K562 (cell line): ENCODE measurements at regions not wholly inside any gene's neighbourhood (a gene's known extent, or its start where the extent isn't known, plus 50 kb on each side); places are given as distances from the start of the nearest gene placed in this dataset.

Experiments used
- ATAC-seq: fragments of 200-7000 bp; cut with Tn5 transposase; 3 replicates; pipeline ENCODE4 v1.9.1; 2020; ENCODE audit warnings: moderate library complexity
- BruUV-seq: library from RNA; stranded (reverse); fragments of 400-500 nt; replicated peaks from 2 replicates; lab custom pipeline; 2021; lab: Mats Ljungman, UMichigan
- CTCF ChIA-PET: fragments of 300-600 bp; formaldehyde crosslinking; extraction: SDS; loops from one replicate; lab custom pipeline; 2021; ENCODE audit warnings: low intra/inter-chr PET ratio; lab: Yijun Ruan, JAX
- POLR2A ChIA-PET: fragments of 300-600, 350-650 bp; sonication (Branson Sonifier 250); formaldehyde crosslinking; extraction: SDS; loops from one replicate; lab custom pipeline; 2021; ENCODE audit warnings: antibody characterized with exemption, inconsistent platforms; lab: Yijun Ruan, JAX
- DNase-seq, 4 experiments: peaks; one replicate each; pipeline versions ENCODE4 v3.0.0 to v3.0.0-alpha.2; 2011 to 2018; ENCODE audit warnings: low spot score in 3 of 4, mixed read lengths in 3 of 4; ENCODE audit errors: extremely low read depth in 1 of 4
- FAIRE-seq: peaks from 2 replicates; lab custom pipeline; 2011; peaks lifted over from hg19 to GRCh38; lab: Jason Lieb, UNC
- H2AFZ ChIP-seq: 2 replicates; pipeline ENCODE4 v1.6.0; 2011; ENCODE audit warnings: low read depth, low read length, control low read depth, inconsistent platforms
- H3K27ac ChIP-seq: fragments of 200-600 bp; 3 replicates; pipeline ENCODE4 v1.8.0; 2011; ENCODE audit warnings: low read depth, mild to moderate bottlenecking, control low read depth, inconsistent platforms, low read length, moderate library complexity, mixed read lengths; ENCODE audit errors: extremely low read depth
- H3K27me3 ChIP-seq, 2 experiments: fragments of 300-600 bp in 1 of 2; 2 replicates in 1 of 2; 3 replicates in 1 of 2; pipeline versions ENCODE4 v1.6.0 to v1.8.0; 2011; ENCODE audit warnings: inconsistent platforms in 2 of 2, low read length in 2 of 2, mild to moderate bottlenecking in 1 of 2, mixed read lengths in 1 of 2, moderate library complexity in 1 of 2; ENCODE audit not compliant: control insufficient read depth in 2 of 2, insufficient read depth in 2 of 2
- H3K36me3 ChIP-seq: fragments of 300-600 bp; 3 replicates; pipeline ENCODE4 v1.8.0; 2011; ENCODE audit warnings: mild to moderate bottlenecking, low read length, inconsistent platforms; ENCODE audit not compliant: control insufficient read depth, insufficient read depth
- H3K4me1 ChIP-seq, 2 experiments: fragments of 200-600 bp in 1 of 2; replicated peaks in 1 of 2; 2 replicates in 1 of 2; 3 replicates in 1 of 2; pipeline versions ENCODE4 v1.5.1 to v1.8.0; 2011; ENCODE audit warnings: inconsistent platforms in 2 of 2, low read length in 2 of 2, mild to moderate bottlenecking in 1 of 2, mixed read lengths in 1 of 2, moderate library complexity in 1 of 2; ENCODE audit not compliant: control insufficient read depth in 2 of 2, insufficient read depth in 2 of 2
- H3K4me2 ChIP-seq: 2 replicates; pipeline ENCODE4 v1.6.1; 2011; ENCODE audit warnings: low read length, control low read depth, inconsistent platforms, mixed read lengths; ENCODE audit not compliant: insufficient read depth
- H3K4me3 ChIP-seq: fragments of 200-600 bp; sonication (generic), shearing (Covaris generic); 2 replicates; pipeline ENCODE4 v1.5.1; 2016; ENCODE audit warnings: control low read depth, inconsistent platforms
- H3K79me2 ChIP-seq: fragments of 200-600 bp; 3 replicates; pipeline ENCODE4 v1.8.0; 2011; ENCODE audit warnings: low read length, inconsistent platforms; ENCODE audit not compliant: control insufficient read depth, insufficient read depth
- H3K9ac ChIP-seq, 2 experiments: 2 replicates each; pipeline versions ENCODE4 v1.6.0 to v1.6.1; 2011; ENCODE audit warnings: low read depth in 2 of 2, low read length in 2 of 2, control low read depth in 1 of 2, inconsistent platforms in 1 of 2, mild to moderate bottlenecking in 1 of 2, mixed read lengths in 1 of 2; ENCODE audit not compliant: insufficient read depth in 1 of 2
- H3K9me1 ChIP-seq: one replicate; pipeline ENCODE4 v1.6.0; 2011; ENCODE audit warnings: inconsistent platforms, mild to moderate bottlenecking, low read length, moderate library complexity; ENCODE audit not compliant: control insufficient read depth, insufficient read depth
- H3K9me3 ChIP-seq: replicated peaks from 2 replicates; pipeline ENCODE4 v1.5.1; 2011; ENCODE audit warnings: low read depth, low read length, inconsistent platforms; ENCODE audit not compliant: control insufficient read depth, insufficient read depth
- H4K20me1 ChIP-seq: replicated peaks from 2 replicates; pipeline ENCODE4 v1.6.1; 2011; ENCODE audit warnings: low read length, inconsistent platforms, mixed read lengths; ENCODE audit not compliant: control insufficient read depth, insufficient read depth
- HDAC2 ChIP-seq: fragments of 450-650 bp; IDR thresholded peaks from 2 replicates; pipeline ENCODE4 v1.6.1; 2016; ENCODE audit warnings: mild to moderate bottlenecking
- JUND ChIP-seq, 2 experiments: IDR thresholded peaks; 2 replicates in 1 of 2; 3 replicates in 1 of 2; pipeline ENCODE4 v1.6.1; 2011; ENCODE audit warnings: borderline replicate concordance in 2 of 2, low read depth in 2 of 2, low read length in 2 of 2, improper control_type of control experiment in 1 of 2, missing biosample characterization in 1 of 2, missing genetic modification characterization in 1 of 2, missing genetic modification reagents in 1 of 2
- XRCC3 ChIP-seq: fragments of 450-650 bp; IDR thresholded peaks from 2 replicates; pipeline ENCODE4 v1.6.1; 2017; ENCODE audit warnings: mild to moderate bottlenecking, moderate library complexity
- WGBS: fragments of 100-300 bp; shearing (Covaris generic); methylation state at CpG from one replicate; pipeline ENCODE4 v1.1.6; 2016; ENCODE audit warnings: low coverage, mixed read lengths; ENCODE audit not compliant: insufficient coverage; ENCODE audit errors: missing lambda C conversion rate; 5-methylcytosine and 5-hydroxymethylcytosine counted together
- in situ Hi-C: fragments of 300-500 bp; cut with MboI; formaldehyde crosslinking; loops from 4 replicates; pipeline ENCODE4 v1.15.0; 2018; ENCODE audit warnings: inconsistent platforms, mixed read lengths
- intact Hi-C: fragments of 100-400 bp; cut with micrococcal nuclease; formaldehyde crosslinking; loops from 2 replicates; pipeline ENCODE4 v1.14.2; 2022
- TF ChIP-seq, protein P1 (sequence below): fragments of 200-800 bp; sonication (Bioruptor generic); IDR thresholded peaks from 2 replicates; pipeline ENCODE4 v1.6.1; 2016; ENCODE audit warnings: missing genetic modification characterization, missing compliant biosample characterization
- TF ChIP-seq, protein P2 (sequence below), 2 experiments: IDR thresholded peaks in 1 of 2; conservative IDR thresholded peaks in 1 of 2; 2 replicates each; pipeline ENCODE4 v1.6.1; 2016; ENCODE audit warnings: low read depth in 2 of 2, mild to moderate bottlenecking in 1 of 2, missing compliant biosample characterization in 1 of 2, missing genetic modification characterization in 1 of 2, moderate library complexity in 1 of 2
- TF ChIP-seq, protein P3 (sequence below): sonication (generic); formaldehyde crosslinking; IDR thresholded peaks from 2 replicates; pipeline ENCODE4 v1.8.0; 2023; ENCODE audit warnings: mild to moderate bottlenecking, missing genetic modification reagents
- TF ChIP-seq, protein P4 (sequence below), 2 experiments: fragments of 450-650 bp in 1 of 2; sonication (generic) in 1 of 2; formaldehyde crosslinking in 1 of 2; IDR thresholded peaks in 1 of 2; conservative IDR thresholded peaks in 1 of 2; 2 replicates each; pipeline versions ENCODE4 v1.6.1 to v1.8.1; 2016 to 2023; ENCODE audit warnings: mild to moderate bottlenecking in 2 of 2, moderate library complexity in 2 of 2, inconsistent platforms in 1 of 2, missing genetic modification reagents in 1 of 2

DNA sequence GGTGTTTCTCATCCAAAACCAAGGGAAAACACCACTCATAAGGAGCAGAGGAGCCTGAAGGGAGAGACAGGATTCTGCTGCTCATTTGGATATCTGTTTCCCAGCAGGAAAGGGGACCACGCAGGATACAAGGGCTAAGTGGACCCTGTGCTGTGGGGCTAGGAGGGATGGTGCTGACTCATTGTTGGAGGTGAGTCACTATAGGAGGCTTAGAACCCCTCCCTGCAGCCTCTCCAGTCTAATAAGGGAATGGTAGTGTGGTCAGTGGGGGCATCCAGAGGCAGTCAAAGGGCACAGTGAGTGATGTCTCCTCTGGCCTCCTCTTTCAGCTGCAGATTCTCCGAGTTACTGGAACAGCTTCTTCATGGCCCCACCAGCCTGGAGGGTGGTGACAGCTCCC, 442.3 kb downstream of the TUBA3C start:
- Histone ChIP-seq H3K27me3 (no peaks in the 10 kb centered on the region), H4K20me1 (no peaks in the 10 kb centered on the region), H3K4me3 (no peak overlapping the region), H3K27ac (no peak overlapping the region), H3K36me3 (no peaks in the 10 kb centered on the region), H3K9ac (no peak overlapping the region), H2AFZ (no peak overlapping the region), H3K4me2 (no peak overlapping the region), H3K4me1 (no peaks in the 10 kb centered on the region), H3K79me2 (no peaks in the 10 kb centered on the region), H3K9me1 (no peaks in the 10 kb centered on the region), H3K9me3 (no peaks in the 10 kb centered on the region)
- intact Hi-C loops = no loop called here
- ChIA-PET CTCF (no interaction called here), POLR2A (no interaction called here)
- in situ Hi-C loops = no loop called here
- BruUV-seq = no TSS peak
- ATAC-seq (peak; percentile 67), DNase-seq (peak in 3 of 4 experiments; percentile 5), FAIRE-seq (no peak)
- WGBS = 0% methylated on average over 2 of the region's 2 CpGs
- TF ChIP-seq, protein P1, sequence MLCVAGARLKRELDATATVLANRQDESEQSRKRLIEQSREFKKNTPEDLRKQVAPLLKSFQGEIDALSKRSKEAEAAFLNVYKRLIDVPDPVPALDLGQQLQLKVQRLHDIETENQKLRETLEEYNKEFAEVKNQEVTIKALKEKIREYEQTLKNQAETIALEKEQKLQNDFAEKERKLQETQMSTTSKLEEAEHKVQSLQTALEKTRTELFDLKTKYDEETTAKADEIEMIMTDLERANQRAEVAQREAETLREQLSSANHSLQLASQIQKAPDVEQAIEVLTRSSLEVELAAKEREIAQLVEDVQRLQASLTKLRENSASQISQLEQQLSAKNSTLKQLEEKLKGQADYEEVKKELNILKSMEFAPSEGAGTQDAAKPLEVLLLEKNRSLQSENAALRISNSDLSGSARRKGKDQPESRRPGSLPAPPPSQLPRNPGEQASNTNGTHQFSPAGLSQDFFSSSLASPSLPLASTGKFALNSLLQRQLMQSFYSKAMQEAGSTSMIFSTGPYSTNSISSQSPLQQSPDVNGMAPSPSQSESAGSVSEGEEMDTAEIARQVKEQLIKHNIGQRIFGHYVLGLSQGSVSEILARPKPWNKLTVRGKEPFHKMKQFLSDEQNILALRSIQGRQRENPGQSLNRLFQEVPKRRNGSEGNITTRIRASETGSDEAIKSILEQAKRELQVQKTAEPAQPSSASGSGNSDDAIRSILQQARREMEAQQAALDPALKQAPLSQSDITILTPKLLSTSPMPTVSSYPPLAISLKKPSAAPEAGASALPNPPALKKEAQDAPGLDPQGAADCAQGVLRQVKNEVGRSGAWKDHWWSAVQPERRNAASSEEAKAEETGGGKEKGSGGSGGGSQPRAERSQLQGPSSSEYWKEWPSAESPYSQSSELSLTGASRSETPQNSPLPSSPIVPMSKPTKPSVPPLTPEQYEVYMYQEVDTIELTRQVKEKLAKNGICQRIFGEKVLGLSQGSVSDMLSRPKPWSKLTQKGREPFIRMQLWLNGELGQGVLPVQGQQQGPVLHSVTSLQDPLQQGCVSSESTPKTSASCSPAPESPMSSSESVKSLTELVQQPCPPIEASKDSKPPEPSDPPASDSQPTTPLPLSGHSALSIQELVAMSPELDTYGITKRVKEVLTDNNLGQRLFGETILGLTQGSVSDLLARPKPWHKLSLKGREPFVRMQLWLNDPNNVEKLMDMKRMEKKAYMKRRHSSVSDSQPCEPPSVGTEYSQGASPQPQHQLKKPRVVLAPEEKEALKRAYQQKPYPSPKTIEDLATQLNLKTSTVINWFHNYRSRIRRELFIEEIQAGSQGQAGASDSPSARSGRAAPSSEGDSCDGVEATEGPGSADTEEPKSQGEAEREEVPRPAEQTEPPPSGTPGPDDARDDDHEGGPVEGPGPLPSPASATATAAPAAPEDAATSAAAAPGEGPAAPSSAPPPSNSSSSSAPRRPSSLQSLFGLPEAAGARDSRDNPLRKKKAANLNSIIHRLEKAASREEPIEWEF (CRISPR knock-in tag) = no peak
- TF ChIP-seq, protein P2, sequence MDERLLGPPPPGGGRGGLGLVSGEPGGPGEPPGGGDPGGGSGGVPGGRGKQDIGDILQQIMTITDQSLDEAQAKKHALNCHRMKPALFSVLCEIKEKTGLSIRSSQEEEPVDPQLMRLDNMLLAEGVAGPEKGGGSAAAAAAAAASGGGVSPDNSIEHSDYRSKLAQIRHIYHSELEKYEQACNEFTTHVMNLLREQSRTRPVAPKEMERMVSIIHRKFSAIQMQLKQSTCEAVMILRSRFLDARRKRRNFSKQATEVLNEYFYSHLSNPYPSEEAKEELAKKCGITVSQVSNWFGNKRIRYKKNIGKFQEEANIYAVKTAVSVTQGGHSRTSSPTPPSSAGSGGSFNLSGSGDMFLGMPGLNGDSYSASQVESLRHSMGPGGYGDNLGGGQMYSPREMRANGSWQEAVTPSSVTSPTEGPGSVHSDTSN (CRISPR knock-in tag; IDR thresholded peaks at IDR 0.05; ENCODE audit: low read depth) = no peak
- TF ChIP-seq, protein P2 (tag; conservative IDR thresholded peaks at IDR 0.05; ENCODE audit: low read depth) = no peak
- TF ChIP-seq, protein P3, sequence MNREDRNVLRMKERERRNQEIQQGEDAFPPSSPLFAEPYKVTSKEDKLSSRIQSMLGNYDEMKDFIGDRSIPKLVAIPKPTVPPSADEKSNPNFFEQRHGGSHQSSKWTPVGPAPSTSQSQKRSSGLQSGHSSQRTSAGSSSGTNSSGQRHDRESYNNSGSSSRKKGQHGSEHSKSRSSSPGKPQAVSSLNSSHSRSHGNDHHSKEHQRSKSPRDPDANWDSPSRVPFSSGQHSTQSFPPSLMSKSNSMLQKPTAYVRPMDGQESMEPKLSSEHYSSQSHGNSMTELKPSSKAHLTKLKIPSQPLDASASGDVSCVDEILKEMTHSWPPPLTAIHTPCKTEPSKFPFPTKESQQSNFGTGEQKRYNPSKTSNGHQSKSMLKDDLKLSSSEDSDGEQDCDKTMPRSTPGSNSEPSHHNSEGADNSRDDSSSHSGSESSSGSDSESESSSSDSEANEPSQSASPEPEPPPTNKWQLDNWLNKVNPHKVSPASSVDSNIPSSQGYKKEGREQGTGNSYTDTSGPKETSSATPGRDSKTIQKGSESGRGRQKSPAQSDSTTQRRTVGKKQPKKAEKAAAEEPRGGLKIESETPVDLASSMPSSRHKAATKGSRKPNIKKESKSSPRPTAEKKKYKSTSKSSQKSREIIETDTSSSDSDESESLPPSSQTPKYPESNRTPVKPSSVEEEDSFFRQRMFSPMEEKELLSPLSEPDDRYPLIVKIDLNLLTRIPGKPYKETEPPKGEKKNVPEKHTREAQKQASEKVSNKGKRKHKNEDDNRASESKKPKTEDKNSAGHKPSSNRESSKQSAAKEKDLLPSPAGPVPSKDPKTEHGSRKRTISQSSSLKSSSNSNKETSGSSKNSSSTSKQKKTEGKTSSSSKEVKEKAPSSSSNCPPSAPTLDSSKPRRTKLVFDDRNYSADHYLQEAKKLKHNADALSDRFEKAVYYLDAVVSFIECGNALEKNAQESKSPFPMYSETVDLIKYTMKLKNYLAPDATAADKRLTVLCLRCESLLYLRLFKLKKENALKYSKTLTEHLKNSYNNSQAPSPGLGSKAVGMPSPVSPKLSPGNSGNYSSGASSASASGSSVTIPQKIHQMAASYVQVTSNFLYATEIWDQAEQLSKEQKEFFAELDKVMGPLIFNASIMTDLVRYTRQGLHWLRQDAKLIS (CRISPR knock-in tag) = no peak
- no peak for TF ChIP-seq HDAC2
- TF ChIP-seq, protein P4, sequence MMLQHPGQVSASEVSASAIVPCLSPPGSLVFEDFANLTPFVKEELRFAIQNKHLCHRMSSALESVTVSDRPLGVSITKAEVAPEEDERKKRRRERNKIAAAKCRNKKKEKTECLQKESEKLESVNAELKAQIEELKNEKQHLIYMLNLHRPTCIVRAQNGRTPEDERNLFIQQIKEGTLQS (IDR thresholded peaks at IDR 0.05) = peak; percentile 25; the same call in 1 of the 2 replicates
- TF ChIP-seq, protein P4 (CRISPR knock-in tag; conservative IDR thresholded peaks at IDR 0.05) = no peak
- TF ChIP-seq JUND (IDR thresholded peaks at IDR 0.05; ENCODE audit: borderline replicate concordance, low read depth, low read length) = 0 out of 2 replicates have a peak, but pooled peaks have one; percentile 47
- no peak for TF ChIP-seq JUND (tag; IDR thresholded peaks at IDR 0.05; ENCODE audit: borderline replicate concordance, low read depth, low read length)
- TF ChIP-seq XRCC3 = no peak
